Central memory CD4-positive, alpha-beta T cell (primary cell): ENCODE measurements at regions not wholly inside any gene's neighbourhood (a gene's known extent, or its start where the extent isn't known, plus 50 kb on each side); places are given as distances from the start of the nearest gene placed in this dataset.
"Not testable (repeated sequence)": the region's sequence is repeated elsewhere in the genome, so short reads cannot be mapped to it uniquely, and the experiment has no call there.

Experiments
- DNase-seq: peaks from one replicate; pipeline ENCODE4 v3.0.0; 2022

DNA sequence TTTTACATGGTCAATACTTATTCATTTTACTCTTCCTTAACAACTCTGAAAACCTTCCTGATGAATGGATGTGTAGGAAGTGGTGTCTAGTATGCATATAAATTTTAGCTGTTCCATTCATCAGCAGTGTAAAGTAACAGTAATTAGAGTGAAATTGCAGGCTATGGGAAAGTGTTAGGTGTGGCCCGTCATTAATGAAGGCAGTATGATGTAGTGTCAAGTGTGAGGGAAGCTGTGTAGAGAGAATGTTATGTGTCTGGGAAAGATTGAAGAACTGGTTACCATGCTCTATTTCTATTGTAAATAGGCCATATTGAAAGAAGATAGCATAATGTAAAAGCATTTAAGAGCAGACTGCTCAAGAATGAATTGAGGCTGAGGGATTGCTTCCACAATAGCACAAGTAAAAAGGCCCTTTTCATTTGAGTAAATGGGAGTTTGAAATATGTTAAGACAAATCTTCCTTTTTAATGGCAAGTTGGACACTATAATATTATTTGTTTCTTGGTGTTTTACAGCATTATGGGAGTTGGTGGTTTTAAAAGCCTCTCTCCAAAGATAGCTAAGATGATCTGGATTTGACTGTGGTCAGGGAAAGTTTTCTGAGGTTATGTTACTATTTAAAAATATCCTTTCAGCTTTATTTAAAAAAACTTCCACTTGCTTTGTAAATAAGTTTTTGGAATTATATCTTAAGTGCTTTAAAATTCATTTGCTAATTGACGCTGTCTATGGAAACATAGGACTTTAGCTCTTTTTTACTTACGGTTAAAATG is 401.0 kb upstream of the ZEB2 start:
- no peak for DNase-seq

DNA sequence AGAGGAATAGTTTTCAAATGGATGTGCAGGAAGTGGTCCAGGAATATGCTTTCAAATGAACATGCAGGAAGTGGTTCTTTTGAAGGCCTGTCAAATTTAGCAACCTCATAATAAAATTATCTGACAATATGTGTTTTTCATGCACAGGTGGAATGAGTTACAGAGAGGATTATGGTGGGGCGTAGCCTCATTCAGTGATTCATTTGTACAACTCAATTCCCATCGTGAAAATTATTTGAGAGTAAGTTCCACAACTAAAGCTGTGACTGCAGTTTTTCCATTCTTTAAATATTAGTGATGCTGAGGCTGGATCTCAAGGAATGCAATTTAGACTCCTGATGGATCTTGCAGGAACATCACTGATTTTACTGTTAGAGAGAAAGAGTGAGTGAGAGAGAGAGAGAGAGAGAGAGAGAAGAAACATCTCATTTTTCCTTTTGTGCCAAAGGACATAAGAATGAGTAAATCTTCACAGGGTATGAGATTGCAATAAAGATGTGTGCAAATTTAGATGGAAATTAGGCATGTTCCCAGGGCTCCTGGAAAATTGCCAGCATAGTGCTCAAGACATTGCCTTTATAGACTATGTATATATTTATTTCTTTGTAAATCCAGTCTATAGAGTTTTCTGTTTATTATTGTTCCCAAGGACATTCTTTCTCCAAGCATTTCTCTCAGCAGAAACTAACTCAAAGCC is 394.9 kb upstream of the ZEB2 start:
- DNase-seq, result no peak

DNA sequence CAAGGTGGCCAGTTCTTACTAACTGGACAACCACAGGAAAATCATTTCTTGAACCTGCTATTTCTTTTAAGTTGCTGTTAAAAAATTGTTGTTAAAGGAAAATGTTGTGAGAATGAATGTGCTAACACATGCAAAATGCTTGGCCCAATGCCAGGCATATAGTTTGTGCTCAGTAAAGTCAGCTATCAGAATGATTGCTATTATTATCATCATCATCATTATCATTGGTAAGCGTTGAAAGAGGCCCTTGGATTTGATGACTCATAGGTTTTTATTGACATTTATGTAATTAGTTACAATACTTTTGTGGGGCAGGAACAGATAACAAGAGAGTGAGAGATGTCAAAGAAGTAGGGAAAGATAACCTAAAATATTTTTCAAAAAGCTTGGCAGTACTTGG is 394.2 kb upstream of the ZEB2 start:
- DNase-seq, result no peak

DNA sequence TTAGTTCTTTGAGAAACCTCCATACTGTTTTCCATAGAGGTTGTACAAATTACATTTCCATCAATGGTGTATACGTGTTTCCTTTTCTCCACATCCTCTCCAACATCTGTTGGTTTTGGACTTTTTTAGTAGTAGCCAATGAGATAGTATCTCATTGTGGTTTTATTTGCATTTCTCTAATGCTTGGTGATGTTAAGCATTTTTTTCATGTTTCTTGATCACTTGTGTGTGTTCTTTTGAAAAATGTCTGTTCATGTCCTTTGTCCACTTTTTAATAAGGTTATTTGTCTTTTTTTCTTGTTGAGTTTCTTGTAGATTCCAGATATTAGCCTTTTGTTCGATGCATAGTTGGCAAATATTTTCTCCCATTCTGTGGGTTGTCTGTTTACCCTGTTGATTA is 392.3 kb upstream of the ZEB2 start:
- DNase-seq, result no peak

DNA sequence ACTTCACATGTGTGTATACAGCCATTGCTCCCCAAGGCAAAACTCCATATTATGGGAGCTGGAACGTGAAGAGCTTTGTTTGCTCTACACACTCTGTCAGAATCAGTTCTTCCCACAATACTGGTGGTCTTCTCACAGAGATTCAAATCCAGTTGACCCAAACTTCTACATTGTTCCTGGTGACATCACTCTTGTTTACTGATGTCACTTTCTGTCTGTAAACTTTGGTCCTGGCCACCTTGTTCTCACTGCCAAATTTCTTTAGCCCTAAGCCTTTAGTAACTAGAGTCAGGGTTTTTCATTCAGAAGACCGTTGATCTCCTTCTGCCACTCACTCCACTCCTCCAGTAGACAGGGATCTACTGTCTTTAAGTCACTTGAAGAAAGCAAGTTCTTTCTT is 386.0 kb upstream of the ZEB2 start:
- no peak for DNase-seq

DNA sequence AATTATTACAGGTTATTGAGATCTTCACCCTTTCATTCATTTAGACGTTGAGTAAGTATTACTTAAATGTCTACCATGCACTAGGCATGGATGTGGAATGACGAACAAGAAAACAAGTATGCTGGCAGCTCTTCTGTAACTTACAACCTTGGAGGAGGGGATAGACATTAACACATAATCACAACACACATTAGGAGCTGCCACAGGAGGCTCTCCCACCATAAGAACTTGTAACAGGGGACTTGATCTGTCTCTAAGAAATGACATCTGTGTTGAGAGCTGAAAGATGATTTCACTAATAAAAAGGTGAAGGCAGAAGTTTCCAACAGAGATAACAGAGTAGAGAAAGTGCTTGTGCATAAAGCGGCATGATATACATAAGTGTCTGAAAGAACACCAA is 384.7 kb upstream of the ZEB2 start:
- no peak for DNase-seq

DNA sequence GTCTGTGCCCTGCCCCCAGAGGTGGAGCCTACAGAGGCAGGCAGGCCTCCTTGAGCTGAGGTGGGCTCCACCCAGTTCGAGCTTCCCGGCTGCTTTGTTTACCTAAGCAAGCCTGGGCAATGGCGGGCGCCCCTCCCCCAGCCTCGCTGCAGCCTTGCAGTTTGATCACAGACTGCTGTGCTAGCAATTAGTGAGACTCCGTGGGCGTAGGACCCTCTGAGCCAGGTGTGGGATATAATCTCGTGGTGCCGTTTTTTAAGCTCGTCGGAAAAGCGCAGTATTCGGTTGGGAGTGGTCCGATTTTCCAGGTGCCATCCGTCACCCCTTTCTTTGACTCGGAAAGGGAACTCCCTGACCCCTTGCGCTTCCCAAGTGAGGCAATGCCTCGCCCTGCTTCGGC is 383.1 kb upstream of the ZEB2 start:
- DNase-seq, result not testable (repeated sequence)

DNA sequence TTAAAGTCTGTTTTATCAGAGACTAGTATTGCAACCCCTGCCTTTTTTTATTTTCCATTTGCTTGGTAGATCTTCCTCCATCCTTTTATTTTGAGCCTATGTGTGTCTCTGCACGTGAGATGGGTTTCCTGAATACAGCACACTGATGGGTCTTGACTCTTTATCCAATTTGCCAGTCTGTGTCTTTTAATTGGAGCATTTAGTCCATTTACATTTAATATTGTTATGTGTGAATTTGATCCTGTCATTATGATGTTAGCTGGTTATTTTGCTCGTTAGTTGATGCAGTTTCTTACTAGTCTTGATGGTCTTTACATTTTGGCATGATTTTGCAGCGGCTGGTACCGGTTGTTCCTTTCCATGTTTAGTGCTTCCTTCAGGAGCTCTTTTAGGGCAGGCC is 381.5 kb upstream of the ZEB2 start:
- DNase-seq, result not testable (repeated sequence)

DNA sequence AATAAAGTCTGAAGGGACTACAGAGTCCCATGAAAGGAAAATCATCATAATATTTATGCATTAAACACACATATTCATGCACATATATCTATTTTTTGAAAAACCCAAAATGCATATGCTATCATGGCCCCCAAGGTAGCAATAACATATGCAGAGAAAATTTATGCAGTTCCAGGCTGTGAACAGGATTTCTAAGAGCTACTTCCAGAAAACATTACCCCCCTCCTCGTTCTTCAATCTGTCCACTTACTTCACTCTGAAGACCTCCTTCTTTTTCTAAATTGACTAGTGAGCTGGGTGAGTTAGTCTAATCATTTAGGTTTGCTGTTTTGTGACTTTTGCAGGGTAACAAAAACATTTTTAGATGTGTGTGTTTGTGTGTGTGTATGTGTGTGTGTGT is 376.4 kb upstream of the ZEB2 start:
- DNase-seq, result no peak

DNA sequence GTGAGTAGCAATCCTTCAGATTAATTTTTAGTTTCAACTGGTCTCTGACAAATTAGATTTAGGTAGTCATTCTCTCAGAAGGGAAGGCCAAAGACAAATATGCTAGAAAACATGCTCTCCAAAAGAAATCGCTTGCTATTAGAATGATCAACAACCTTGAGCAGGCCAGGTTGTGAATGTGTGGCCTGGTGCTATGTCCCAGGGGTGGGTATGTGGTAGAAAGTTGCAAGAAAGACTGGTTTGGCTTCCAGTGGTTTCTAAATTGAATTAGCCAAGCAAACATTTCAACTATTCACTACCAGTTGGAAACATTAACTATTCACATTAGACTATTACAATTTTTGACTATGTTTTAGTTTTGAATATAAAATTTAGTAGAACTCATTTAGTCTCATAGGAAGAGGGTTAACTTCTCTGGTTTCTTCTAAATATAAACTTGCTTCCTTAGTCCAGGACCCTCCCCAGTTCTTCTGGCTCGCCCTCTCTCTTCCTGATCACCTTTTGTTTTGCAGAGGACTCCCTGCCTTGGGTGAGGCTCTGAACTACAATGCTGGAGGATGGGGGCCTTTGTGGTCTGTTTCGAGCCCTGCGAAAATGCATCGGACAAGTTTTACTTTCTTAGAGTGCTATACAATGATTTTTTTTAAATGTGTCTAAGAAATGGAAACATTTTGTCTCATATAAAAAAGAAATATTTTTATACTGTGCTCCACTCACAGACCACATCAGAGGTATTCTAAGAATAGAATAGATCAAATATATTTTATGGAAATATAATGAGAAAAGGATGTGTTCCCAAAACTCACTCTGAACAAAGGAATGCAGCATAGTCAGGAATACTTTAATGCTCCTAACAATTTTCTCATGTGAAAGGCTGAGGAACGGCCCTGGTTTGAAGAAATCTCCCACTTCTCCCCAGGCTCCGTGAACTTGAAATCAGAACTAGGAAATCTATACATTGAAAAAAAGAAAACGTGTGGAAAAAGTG is 375.0 kb upstream of the ZEB2 start:
- DNase-seq, result no peak

DNA sequence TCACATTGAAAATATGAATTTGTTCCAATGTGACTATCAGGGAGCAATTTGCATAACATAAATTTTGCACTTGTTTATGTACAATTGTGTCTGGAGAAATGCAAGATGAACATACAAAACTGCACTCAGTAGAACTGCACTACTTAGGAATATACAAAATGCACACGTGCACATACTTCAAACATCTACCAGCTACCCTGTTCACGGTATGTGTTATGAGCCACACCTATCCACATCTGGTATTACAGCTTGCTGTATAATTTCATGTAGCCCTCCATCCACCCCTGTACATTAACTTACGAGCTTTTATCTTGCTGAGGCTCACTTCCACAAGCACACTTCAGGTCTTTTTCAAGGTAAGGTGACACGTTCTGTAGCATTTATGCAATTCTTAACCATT is 373.5 kb upstream of the ZEB2 start:
- no peak for DNase-seq

DNA sequence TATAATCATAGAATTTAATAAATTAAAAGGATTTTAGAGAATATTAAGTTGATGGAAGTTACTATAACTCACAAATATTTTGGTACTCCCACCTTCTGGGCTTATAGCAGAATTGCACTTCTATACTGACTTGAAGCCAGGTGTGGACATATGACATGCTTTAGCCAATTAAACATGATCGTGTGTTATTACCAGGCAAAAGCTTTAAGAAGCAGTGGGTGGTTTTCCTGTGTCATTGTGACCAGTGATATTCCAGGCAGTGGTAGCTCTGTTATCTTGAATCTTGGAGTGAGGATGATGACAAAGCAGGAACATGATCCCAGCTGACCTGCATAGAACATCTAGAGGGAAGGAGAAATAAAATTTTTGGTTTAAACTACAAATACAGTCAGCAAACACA is 370.9 kb upstream of the ZEB2 start:
- DNase-seq, result no peak

DNA sequence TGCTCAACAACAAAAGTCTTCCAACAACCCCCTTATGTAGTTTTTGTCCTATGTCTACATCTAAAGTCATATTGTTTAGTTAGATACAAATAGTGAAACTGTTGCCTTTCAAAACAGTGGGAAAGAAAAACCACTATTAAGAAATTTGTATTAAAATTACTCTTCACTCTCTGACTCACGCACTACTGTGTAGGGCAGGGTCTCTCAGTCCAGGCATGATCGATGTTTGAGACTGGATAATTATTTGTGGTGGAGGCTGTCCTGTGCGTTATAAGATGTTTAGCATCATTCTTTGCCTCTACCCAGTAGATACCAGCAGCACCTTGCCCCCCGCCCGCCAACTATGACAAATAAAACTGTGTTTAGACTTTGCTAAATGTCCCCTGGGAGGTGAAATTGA is 369.4 kb upstream of the ZEB2 start:
- DNase-seq, result no peak

DNA sequence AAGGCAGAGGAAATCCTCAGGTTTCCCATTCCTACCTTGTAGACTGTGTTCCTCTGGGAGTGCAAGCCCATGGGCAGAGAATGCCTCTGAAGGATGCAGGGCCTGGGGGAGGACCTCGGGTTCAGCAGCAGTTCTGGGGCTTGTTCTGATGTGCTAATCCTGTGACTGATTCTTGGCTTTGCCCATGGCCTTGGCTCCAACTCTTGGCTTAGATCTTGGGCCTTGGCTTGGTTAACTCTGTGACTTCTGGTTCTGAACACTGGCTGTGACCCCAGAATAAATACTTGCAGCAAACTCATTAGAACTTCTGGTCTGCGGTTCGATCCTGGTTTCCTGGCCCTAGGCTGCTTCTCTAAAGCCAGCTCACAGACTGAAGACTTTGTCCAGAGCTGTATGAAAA is 366.9 kb upstream of the ZEB2 start:
- no peak for DNase-seq

DNA sequence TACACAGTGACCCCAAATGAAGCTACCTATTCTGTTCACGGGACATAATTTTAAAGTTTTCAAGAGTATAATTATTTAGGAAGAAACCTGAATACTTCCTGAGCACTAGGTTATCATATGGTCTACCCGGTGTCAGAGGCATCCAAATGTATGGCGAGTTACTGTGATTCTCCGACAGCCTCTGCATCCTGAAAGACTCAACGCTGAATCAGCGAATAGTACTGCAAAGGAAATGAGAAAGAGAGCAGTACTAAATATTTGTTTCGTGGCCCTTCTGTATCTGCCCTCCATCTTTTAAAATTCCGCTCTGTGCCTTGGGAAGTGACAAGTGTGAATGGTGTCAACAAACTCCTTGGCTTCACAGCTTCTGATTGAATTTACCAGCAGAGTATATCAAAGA is 358.0 kb upstream of the ZEB2 start:
- DNase-seq, result no peak

DNA sequence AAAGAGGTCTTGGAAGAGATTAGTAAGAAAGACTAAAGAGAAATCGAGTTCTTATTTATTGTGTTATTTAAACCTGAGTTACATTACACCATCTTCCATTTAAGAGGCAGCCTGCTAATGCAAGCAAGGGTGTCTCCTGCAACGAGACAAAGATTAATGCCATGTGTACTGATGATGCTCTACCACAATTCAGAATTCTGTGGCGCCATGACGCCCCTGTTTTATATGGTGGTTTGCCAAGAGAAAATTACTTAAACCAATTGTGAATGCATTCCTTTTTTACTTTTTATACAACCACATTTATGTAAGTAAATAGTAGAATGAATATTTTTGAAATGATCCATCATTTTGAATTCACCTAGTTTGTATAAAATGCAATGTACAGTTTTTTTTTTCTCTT is 356.1 kb upstream of the ZEB2 start:
- no peak for DNase-seq

DNA sequence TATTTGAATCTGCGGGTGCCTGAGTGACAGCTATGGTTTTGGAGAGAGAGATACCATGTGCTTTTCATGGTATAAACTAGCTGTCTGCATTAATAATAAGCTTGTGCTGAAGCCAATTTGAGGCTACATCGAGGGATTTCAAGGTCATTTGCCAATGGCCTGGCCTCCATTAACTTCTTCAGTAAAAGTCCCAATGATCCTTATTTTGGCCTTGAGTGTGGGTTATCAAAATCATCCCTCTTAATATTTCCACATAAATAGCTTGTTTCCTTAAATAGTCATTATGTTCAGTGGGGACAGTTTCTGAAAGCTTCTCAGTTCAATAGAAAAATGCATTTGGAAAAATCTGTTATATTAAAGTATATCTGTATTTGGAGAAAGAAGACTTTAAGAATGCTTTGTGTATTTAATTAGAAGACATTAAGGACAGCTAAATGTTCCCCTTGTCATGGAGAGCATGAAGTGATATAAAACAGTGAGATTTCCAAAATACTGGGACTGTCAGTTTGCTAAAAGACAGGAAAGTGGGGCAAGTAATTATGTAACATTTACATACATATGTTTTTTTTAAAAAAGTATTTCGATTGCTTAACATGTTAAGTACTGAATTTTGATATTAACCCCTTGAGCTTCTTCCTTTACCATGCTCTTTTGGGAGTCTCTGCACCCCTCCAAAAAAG is 355.5 kb upstream of the ZEB2 start:
- DNase-seq, result no peak

DNA sequence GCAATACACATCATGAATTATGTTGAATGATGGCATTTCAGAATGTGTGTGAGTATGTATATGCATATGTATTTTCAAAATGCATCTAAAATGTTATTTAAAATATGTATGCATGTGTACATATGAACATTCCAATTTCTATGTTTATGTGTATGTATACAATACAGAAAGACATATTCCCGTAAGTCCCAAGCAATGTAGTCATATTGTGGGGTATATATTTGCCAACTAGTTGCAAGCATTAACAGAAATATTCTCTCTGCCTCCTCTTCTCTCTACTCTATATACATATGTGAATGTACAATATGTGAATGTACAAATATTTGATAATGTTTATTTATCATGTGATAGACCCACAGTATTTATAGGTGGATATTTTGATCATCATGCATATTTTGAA is 345.8 kb upstream of the ZEB2 start:
- DNase-seq, result no peak

DNA sequence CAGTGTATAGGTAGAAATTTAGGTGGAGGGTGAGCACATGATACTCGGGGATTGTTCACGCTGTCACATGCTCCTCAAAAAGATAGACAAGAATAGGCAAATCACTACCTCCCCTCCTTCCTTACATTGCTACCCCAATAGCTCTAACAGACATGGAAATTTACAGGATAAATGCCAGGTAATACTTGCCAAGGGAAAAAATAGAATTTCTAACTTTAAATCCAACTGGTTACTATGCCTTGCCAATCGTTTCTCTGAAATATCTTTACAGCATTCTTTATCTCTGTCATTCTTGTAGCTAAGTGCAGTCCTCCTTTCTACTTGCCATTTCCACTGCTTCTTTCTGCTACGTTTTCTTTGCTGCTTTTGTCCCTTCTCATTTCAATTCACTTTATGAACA is 339.8 kb upstream of the ZEB2 start:
- no peak for DNase-seq

DNA sequence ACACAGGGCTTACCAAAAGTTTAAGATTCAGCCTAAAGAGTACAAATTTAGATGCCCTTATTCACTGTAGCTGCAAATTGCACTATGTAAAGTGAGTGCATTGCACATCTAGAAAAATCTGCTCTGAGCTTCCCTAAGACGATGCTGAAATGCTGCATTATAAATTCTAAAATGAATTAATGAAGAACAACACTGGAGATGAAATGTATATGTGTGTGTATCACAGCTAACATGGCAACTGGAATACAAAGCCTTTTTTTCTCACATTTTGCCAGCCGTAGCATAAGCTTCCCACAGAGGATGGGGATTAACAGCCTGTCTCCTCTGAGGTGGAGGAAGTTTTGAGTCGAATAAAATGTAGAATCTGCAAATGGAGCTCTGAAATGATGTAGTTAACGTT is 338.3 kb upstream of the ZEB2 start:
- no peak for DNase-seq

DNA sequence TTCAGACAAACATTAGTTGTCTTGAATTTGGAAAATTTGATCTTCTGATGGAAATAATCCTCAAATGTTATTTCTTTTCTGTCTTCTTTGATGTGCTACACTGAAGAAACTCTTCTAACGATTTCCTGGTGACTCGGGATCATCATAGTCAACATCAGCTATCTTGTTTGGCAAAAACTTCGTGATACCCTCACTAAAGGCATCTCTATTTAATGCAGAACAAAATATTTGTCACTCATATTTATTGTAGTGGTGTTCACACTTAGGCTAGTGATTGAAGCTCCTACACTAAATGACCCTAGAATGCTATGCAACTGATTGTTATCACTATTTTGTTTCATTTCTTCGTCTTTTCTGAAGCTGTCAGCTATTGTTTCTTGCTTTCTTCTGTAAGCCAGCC is 334.7 kb upstream of the ZEB2 start:
- no peak for DNase-seq

DNA sequence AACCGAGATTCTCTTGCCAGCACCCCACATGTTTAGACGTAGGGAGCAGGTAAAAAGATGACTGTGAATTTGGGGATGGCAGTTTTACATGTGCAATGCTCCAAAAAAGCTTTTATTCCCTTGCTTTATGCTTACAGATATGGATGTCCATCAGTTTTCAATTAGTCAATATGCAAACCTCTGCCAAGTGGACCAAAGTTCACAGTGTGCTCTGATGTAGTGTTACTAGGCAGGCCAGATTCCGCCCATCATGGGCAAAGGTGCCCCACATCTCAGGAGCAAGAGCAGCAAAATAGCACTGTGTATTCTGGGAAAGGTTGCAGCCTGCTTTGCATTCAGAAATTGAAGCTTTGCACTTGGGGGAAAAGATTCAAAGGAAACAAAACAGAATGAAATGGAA is 329.7 kb upstream of the ZEB2 start:
- DNase-seq, result no peak

DNA sequence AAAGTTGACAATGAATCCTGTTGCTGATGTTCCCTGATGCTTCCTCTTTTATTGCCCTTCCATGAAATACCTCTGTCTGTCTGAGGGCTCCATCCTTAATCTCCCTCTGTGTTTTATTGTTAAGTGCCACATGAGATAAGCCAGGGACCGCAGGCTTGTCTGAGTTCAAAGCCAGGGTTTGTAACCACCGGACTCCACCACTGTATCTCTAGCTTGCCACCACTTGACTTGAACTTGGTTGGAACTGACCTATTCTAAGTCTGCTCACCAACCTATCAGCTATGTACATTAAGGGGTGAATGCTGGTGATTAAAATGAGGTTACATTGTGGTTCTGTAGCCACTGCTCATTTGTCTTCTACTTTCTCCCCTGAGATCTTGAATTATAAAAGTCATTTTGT is 328.5 kb upstream of the ZEB2 start:
- DNase-seq, result no peak
